ENCODE measurements at regions not wholly inside any gene's neighbourhood (a gene's known extent, or its start where the extent isn't known, plus 50 kb on each side); places are given as distances from the start of the nearest gene placed in this dataset.
A peak's percentile ranks its signal among the peaks of the same experiment; 100 is the strongest.

GRCh38 chr5:113806250-113806649 is 292.8 kb downstream of the YTHDC2 start:
- DNase-seq = peak; percentile 19 to 22

- no peak for DNase-seq
Measured at GRCh38 chr5:113806904-113807303, 293.4 kb downstream of the YTHDC2 start.

GRCh38 chr5:113807427-113807991 is 294.0 kb downstream of the YTHDC2 start:
- no peak for DNase-seq

GRCh38 chr5:113808956-113809355 is 295.5 kb downstream of the YTHDC2 start:
- no peak for DNase-seq

- no peak for DNase-seq
Measured at GRCh38 chr5:113809626-113810025, 296.1 kb downstream of the YTHDC2 start.

GRCh38 chr5:113813466-113813865 is 300.0 kb downstream of the YTHDC2 start:
- no peak for DNase-seq

- no peak for DNase-seq
Measured at GRCh38 chr5:113817683-113818082, 304.2 kb downstream of the YTHDC2 start.

GRCh38 chr5:113823696-113824095 is 310.2 kb downstream of the YTHDC2 start:
- DNase-seq = no peak

GRCh38 chr5:113824307-113824706 is 310.8 kb downstream of the YTHDC2 start:
- no peak for DNase-seq

GRCh38 chr5:113825176-113825575 is 311.7 kb downstream of the YTHDC2 start:
- DNase-seq = no peak

GRCh38 chr5:113846941-113847340 is 333.4 kb downstream of the YTHDC2 start:
- DNase-seq = no peak

- DNase-seq = no peak
Measured at GRCh38 chr5:113864437-113864836, 350.9 kb downstream of the YTHDC2 start.

GRCh38 chr5:113866763-113867162 is 353.3 kb downstream of the YTHDC2 start:
- DNase-seq = no peak

GRCh38 chr5:113869611-113870010 is 356.1 kb downstream of the YTHDC2 start:
- no peak for DNase-seq

- no peak for DNase-seq
Measured at GRCh38 chr5:113871972-113872371, 358.5 kb downstream of the YTHDC2 start.

- DNase-seq = no peak
Measured at GRCh38 chr5:113875096-113875495, 361.6 kb downstream of the YTHDC2 start.

- no peak for DNase-seq
Measured at GRCh38 chr5:113891491-113891890, 378.0 kb downstream of the YTHDC2 start.

- no peak for DNase-seq
Measured at GRCh38 chr5:113896789-113897188, 383.3 kb downstream of the YTHDC2 start.

- DNase-seq = no peak
Measured at GRCh38 chr5:113897748-113898147, 384.3 kb downstream of the YTHDC2 start.

- DNase-seq = no peak
Measured at GRCh38 chr5:113900141-113900540, 386.6 kb downstream of the YTHDC2 start.

- DNase-seq = no peak
Measured at GRCh38 chr5:113900816-113901215, 387.3 kb downstream of the YTHDC2 start.

GRCh38 chr5:113901718-113902117 is 388.2 kb downstream of the YTHDC2 start:
- no peak for DNase-seq

GRCh38 chr5:113902917-113903660 is 389.6 kb downstream of the YTHDC2 start:
- no peak for DNase-seq

- no peak for DNase-seq
Measured at GRCh38 chr5:113909782-113910181, 396.3 kb downstream of the YTHDC2 start.

GRCh38 chr5:113917997-113918396 is 404.5 kb downstream of the YTHDC2 start:
- DNase-seq = no peak

All from Kasumi-1 (cell line).